ENCODE measurements at regions not wholly inside any gene's neighbourhood (a gene's known extent, or its start where the extent isn't known, plus 50 kb on each side); places are given as distances from the start of the nearest gene placed in this dataset.
"Not testable (repeated sequence)": the region's sequence is repeated elsewhere in the genome, so short reads cannot be mapped to it uniquely, and the experiment has no call there.

- Histone ChIP-seq H3K9me3 (ENCODE audit: control insufficient read depth in 5 of 5, low read length in 5 of 5) (no peaks in the 10 kb centered on the region), H3K36me3 (ENCODE audit: control insufficient read depth in 5 of 5, insufficient read depth in 5 of 5, low read length in 5 of 5) (no peaks in the 10 kb centered on the region), H3K27me3 (ENCODE audit: control insufficient read depth in 5 of 5, insufficient read depth in 4 of 5, low read length in 5 of 5) (no peaks in the 10 kb centered on the region), H3K4me3 (ENCODE audit: low read depth in 1 of 5, low read length in 5 of 5) (no peak overlapping the region), H3K4me1 (ENCODE audit: control insufficient read depth in 5 of 5, insufficient read depth in 5 of 5, low read length in 5 of 5) (peaks cover 0 to 19% (median 9%) of the 10 kb centered on the region in 5 donors), H3K27ac (ENCODE audit: low read depth, low read length) (no peak overlapping the region), H3K9ac (ENCODE audit: low read length in 5 of 5) (no peak overlapping the region)
Measured at GRCh38 chr5:58184910-58185309, 275.0 kb downstream of the PLK2 start.

DNA sequence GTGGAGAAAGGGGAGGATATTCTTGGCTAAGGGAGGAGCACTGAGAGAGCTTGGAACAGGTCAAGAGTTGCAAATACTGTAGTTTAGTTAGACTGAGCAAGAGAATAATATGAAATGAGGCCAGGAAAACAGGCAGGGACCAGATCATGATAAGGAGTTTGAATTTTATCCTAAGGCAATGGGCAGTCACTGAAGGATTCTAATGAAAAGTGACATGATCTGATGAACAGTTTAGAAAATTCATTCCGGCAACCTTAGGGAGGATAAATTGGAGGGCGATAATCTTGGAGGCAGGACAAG lies 276.1 kb downstream of the PLK2 start:
- no peak overlapping the region for H3K4me3 ChIP-seq (ENCODE audit: low read depth in 1 of 5, low read length in 5 of 5)
- no peak overlapping the region for H3K9ac ChIP-seq (ENCODE audit: low read length in 5 of 5)
- no peaks in the 10 kb centered on the region for H3K36me3 ChIP-seq (ENCODE audit: control insufficient read depth in 5 of 5, insufficient read depth in 5 of 5, low read length in 5 of 5)
- no peaks in the 10 kb centered on the region for H3K27me3 ChIP-seq (ENCODE audit: control insufficient read depth in 5 of 5, insufficient read depth in 4 of 5, low read length in 5 of 5)
- H3K9me3 ChIP-seq (ENCODE audit: control insufficient read depth in 5 of 5, low read length in 5 of 5) = no peaks in the 10 kb centered on the region
- H3K4me1 ChIP-seq (ENCODE audit: control insufficient read depth in 5 of 5, insufficient read depth in 5 of 5, low read length in 5 of 5) = peaks cover 0 to 12% (median 6%) of the 10 kb centered on the region in 5 donors
- no peak overlapping the region for H3K27ac ChIP-seq (ENCODE audit: low read depth, low read length)

DNA sequence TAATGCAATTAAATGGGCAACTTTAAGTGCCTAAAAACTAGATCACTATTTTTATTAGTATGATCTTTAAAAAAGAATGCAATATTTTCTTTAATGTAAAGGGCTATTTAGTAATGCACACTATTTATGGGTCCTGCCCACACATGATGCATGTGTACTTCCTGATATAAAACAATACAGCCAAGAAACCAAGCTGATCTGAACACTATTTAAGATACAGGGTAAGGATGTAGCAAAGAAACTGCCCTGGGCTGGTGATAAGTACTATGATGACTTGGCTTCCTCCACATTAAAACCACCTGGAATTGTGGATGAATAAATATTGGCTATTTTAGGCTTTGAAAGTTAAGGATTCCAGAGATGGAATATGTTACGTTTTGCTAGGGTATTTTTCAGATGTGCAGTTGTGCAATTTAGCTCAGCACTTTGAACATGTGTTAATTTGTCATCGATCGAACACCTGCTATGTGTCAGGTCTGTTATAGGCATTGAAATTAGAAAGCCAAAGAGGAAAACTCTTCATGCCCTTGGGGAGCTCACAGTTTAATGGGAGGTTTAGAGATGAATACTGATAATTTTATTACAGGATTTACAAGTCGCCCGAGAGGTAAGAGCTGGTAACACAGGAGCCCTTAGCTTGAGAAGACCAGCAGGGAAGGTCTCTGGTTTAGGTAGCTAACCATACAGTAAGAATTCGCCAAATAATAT lies 276.7 kb downstream of the PLK2 start:
- Histone ChIP-seq H3K27me3 (ENCODE audit: control insufficient read depth in 5 of 5, insufficient read depth in 4 of 5, low read length in 5 of 5) (no peaks in the 10 kb centered on the region), H3K27ac (ENCODE audit: low read depth, low read length) (no peak overlapping the region), H3K4me3 (ENCODE audit: low read depth in 1 of 5, low read length in 5 of 5) (no peak overlapping the region), H3K9me3 (ENCODE audit: control insufficient read depth in 5 of 5, low read length in 5 of 5) (no peaks in the 10 kb centered on the region), H3K36me3 (ENCODE audit: control insufficient read depth in 5 of 5, insufficient read depth in 5 of 5, low read length in 5 of 5) (no peaks in the 10 kb centered on the region), H3K4me1 (ENCODE audit: control insufficient read depth in 5 of 5, insufficient read depth in 5 of 5, low read length in 5 of 5) (peaks cover 0 to 10% (median 3%) of the 10 kb centered on the region in 5 donors), H3K9ac (ENCODE audit: low read length in 5 of 5) (no peak overlapping the region)

- Histone ChIP-seq H3K4me3 (ENCODE audit: low read depth in 1 of 5, low read length in 5 of 5) (no peak overlapping the region), H3K9ac (ENCODE audit: low read length in 5 of 5) (no peak overlapping the region), H3K27ac (ENCODE audit: low read depth, low read length) (no peak overlapping the region), H3K4me1 (ENCODE audit: control insufficient read depth in 5 of 5, insufficient read depth in 5 of 5, low read length in 5 of 5) (peaks cover 0 to 5% (median 0%) of the 10 kb centered on the region in 5 donors), H3K36me3 (ENCODE audit: control insufficient read depth in 5 of 5, insufficient read depth in 5 of 5, low read length in 5 of 5) (no peaks in the 10 kb centered on the region), H3K9me3 (ENCODE audit: control insufficient read depth in 5 of 5, low read length in 5 of 5) (no peaks in the 10 kb centered on the region), H3K27me3 (ENCODE audit: control insufficient read depth in 5 of 5, insufficient read depth in 4 of 5, low read length in 5 of 5) (no peaks in the 10 kb centered on the region)
Measured at GRCh38 chr5:58182287-58182841, 277.5 kb downstream of the PLK2 start.

DNA sequence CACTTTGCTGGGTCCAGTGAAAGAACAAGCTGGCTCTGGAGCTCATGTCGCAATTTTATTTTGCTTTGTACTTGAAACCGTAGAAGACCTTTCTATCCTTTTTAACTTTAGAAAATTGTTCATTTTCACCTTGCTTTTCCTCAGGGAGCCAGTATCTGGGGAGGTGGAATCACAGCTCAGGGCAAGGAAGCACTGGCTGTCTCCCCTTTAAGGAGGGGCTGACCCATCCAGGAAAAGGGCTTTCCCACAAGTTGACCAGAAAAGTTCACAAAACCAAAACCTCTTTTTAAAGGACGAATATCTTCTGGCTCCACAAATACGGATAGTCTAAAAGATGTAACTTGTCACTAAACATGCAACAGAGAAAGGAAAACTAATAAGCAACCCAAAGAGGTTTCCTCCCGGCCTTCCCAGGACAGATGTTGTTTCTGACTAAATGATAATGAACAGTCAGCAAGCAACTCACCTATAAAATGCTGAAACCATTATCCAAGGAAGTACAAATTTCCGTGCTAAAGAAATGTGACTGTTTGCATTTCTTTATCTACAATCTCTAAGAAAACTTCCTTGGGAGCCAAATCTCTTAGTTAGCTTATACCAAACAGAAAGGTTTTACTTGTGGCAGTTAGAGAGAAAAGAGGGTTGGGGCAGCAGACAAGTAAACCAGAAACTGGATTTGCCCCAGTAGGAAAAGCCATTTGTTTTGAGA lies 278.2 kb downstream of the PLK2 start:
- no peaks in the 10 kb centered on the region for H3K36me3 ChIP-seq (ENCODE audit: control insufficient read depth in 5 of 5, insufficient read depth in 5 of 5, low read length in 5 of 5)
- H3K27ac ChIP-seq (ENCODE audit: low read depth, low read length) = no peak overlapping the region
- no peak overlapping the region for H3K4me3 ChIP-seq (ENCODE audit: low read depth in 1 of 5, low read length in 5 of 5)
- no peak overlapping the region for H3K9ac ChIP-seq (ENCODE audit: low read length in 5 of 5)
- no peaks in the 10 kb centered on the region for H3K27me3 ChIP-seq (ENCODE audit: control insufficient read depth in 5 of 5, insufficient read depth in 4 of 5, low read length in 5 of 5)
- H3K4me1 ChIP-seq (ENCODE audit: control insufficient read depth in 5 of 5, insufficient read depth in 5 of 5, low read length in 5 of 5) = peaks cover 0 to 5% (median 0%) of the 10 kb centered on the region in 5 donors
- no peaks in the 10 kb centered on the region for H3K9me3 ChIP-seq (ENCODE audit: control insufficient read depth in 5 of 5, low read length in 5 of 5)

- H3K9ac ChIP-seq (ENCODE audit: low read length in 5 of 5) = no peak overlapping the region
- H3K27me3 ChIP-seq (ENCODE audit: control insufficient read depth in 5 of 5, insufficient read depth in 4 of 5, low read length in 5 of 5) = no peaks in the 10 kb centered on the region
- no peaks in the 10 kb centered on the region for H3K36me3 ChIP-seq (ENCODE audit: control insufficient read depth in 5 of 5, insufficient read depth in 5 of 5, low read length in 5 of 5)
- no peaks in the 10 kb centered on the region for H3K9me3 ChIP-seq (ENCODE audit: control insufficient read depth in 5 of 5, low read length in 5 of 5)
- H3K27ac ChIP-seq (ENCODE audit: low read depth, low read length) = no peak overlapping the region
- H3K4me3 ChIP-seq (ENCODE audit: low read depth in 1 of 5, low read length in 5 of 5) = no peak overlapping the region
- H3K4me1 ChIP-seq (ENCODE audit: control insufficient read depth in 5 of 5, insufficient read depth in 5 of 5, low read length in 5 of 5) = no peaks in the 10 kb centered on the region
Measured at GRCh38 chr5:58172946-58173345, 286.9 kb downstream of the PLK2 start.

DNA sequence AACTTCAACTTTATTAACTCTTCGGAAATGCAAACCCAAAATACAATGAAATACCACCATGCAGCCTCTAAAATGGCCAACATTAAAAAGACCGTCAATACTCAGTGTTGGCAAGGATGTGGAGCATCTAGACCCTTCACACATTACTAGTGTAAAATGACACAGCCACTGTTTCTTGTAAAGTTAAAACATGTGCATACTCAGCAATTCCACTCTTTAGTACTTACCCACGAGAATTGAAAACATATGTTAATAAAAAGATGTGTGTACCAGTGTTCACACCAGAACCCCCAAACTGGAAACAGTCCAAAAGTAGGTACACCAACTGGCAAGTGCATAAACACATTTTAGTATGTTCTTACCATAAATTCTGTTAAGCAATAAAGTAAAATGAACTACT lies 294.7 kb downstream of the PLK2 start:
- no peaks in the 10 kb centered on the region for H3K27me3 ChIP-seq (ENCODE audit: control insufficient read depth in 5 of 5, insufficient read depth in 4 of 5, low read length in 5 of 5)
- H3K36me3 ChIP-seq (ENCODE audit: control insufficient read depth in 5 of 5, insufficient read depth in 5 of 5, low read length in 5 of 5) = no peaks in the 10 kb centered on the region
- H3K4me1 ChIP-seq (ENCODE audit: control insufficient read depth in 5 of 5, insufficient read depth in 5 of 5, low read length in 5 of 5) = no peaks in the 10 kb centered on the region
- no peak overlapping the region for H3K27ac ChIP-seq (ENCODE audit: low read depth, low read length)
- no peak overlapping the region for H3K4me3 ChIP-seq (ENCODE audit: low read depth in 1 of 5, low read length in 5 of 5)
- no peak overlapping the region for H3K9ac ChIP-seq (ENCODE audit: low read length in 5 of 5)
- H3K9me3 ChIP-seq (ENCODE audit: control insufficient read depth in 5 of 5, low read length in 5 of 5) = no peaks in the 10 kb centered on the region

- H3K4me1 ChIP-seq (ENCODE audit: control insufficient read depth in 5 of 5, insufficient read depth in 5 of 5, low read length in 5 of 5) = peaks cover 2 to 13% (median 9%) of the 10 kb centered on the region in 5 donors
- H3K9ac ChIP-seq (ENCODE audit: low read length in 5 of 5); H3K27me3 ChIP-seq (ENCODE audit: control insufficient read depth in 5 of 5, insufficient read depth in 4 of 5, low read length in 5 of 5); H3K4me3 ChIP-seq (ENCODE audit: low read depth in 1 of 5, low read length in 5 of 5); H3K9me3 ChIP-seq (ENCODE audit: control insufficient read depth in 5 of 5, low read length in 5 of 5); H3K27ac ChIP-seq (ENCODE audit: low read depth, low read length); H3K36me3 ChIP-seq (ENCODE audit: control insufficient read depth in 5 of 5, insufficient read depth in 5 of 5, low read length in 5 of 5): not testable (repeated sequence)
Measured at GRCh38 chr5:58161889-58162288, 298.0 kb downstream of the PLK2 start.

GRCh38 chr5:58156973-58157701 lies 302.7 kb downstream of the PLK2 start:
- Histone ChIP-seq H3K36me3 (ENCODE audit: control insufficient read depth in 5 of 5, insufficient read depth in 5 of 5, low read length in 5 of 5) (no peaks in the 10 kb centered on the region), H3K9ac (ENCODE audit: low read length in 5 of 5) (no peak overlapping the region), H3K27ac (ENCODE audit: low read depth, low read length) (no peak overlapping the region), H3K4me1 (ENCODE audit: control insufficient read depth in 5 of 5, insufficient read depth in 5 of 5, low read length in 5 of 5) (peaks cover 2 to 19% (median 14%) of the 10 kb centered on the region in 5 donors), H3K4me3 (ENCODE audit: low read depth in 1 of 5, low read length in 5 of 5) (no peak overlapping the region), H3K27me3 (ENCODE audit: control insufficient read depth in 5 of 5, insufficient read depth in 4 of 5, low read length in 5 of 5) (no peaks in the 10 kb centered on the region), H3K9me3 (ENCODE audit: control insufficient read depth in 5 of 5, low read length in 5 of 5) (no peaks in the 10 kb centered on the region)

DNA sequence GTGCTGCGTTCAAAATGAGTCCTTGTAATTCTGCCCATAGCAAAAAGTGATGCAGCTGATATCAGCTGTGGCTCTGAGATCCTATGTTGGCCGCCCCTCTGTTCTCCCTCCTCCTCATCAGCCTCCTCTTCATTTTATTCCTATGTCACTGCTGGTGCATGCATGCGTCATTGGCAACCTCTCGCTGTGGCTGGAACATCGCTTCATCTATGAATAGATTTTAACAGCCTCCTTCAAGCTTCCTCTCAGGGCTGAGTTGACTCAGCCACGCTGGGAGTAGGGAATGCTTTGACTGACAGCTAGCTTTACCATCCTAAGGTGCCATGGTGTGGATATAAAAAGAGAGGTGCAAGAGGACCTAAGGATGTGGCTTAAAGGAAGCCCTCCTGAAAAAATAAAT lies 303.5 kb downstream of the PLK2 start:
- Histone ChIP-seq H3K36me3 (ENCODE audit: control insufficient read depth in 5 of 5, insufficient read depth in 5 of 5, low read length in 5 of 5) (no peaks in the 10 kb centered on the region), H3K4me1 (ENCODE audit: control insufficient read depth in 5 of 5, insufficient read depth in 5 of 5, low read length in 5 of 5) (peaks cover 2 to 19% (median 14%) of the 10 kb centered on the region in 5 donors), H3K4me3 (ENCODE audit: low read depth in 1 of 5, low read length in 5 of 5) (no peak overlapping the region), H3K27ac (ENCODE audit: low read depth, low read length) (no peak overlapping the region), H3K27me3 (ENCODE audit: control insufficient read depth in 5 of 5, insufficient read depth in 4 of 5, low read length in 5 of 5) (no peaks in the 10 kb centered on the region), H3K9me3 (ENCODE audit: control insufficient read depth in 5 of 5, low read length in 5 of 5) (no peaks in the 10 kb centered on the region), H3K9ac (ENCODE audit: low read length in 5 of 5) (no peak overlapping the region)
